SK-N-SH treated with all-trans-retinoic acid at 6 μM for 48 hours (cell line): ENCODE measurements at regions not wholly inside any gene's neighbourhood (a gene's known extent, or its start where the extent isn't known, plus 50 kb on each side); places are given as distances from the start of the nearest gene placed in this dataset.

ENCODE experiments used
- ATAC-seq: fragments of 200-7000 bp; cut with Tn5 transposase; 3 replicates; pipeline ENCODE4 v1.9.1; 2020; ENCODE audit warnings: mild to moderate bottlenecking, moderate library complexity
- CSRNP3 ChIP-seq: fragments of 250-450 bp; sonication (Bioruptor Pico); IDR thresholded peaks from 2 replicates; pipeline ENCODE4 v1.5.1; 2021; ENCODE audit warnings: mild to moderate bottlenecking, moderate library complexity
- GLIS3 ChIP-seq: fragments of 250-450 bp; sonication (Bioruptor Pico); IDR thresholded peaks from 2 replicates; pipeline ENCODE4 v1.5.0; 2020; ENCODE audit warnings: mild to moderate bottlenecking, moderate library complexity
- OSR1 ChIP-seq: fragments of 250-450 bp; sonication (Bioruptor Pico); IDR thresholded peaks from 2 replicates; pipeline ENCODE4 v1.8.0; 2022; ENCODE audit warnings: moderate library complexity, mild to moderate bottlenecking, inconsistent platforms
- POU6F1 ChIP-seq: fragments of 250-450 bp; sonication (Bioruptor Pico); IDR thresholded peaks from 2 replicates; pipeline ENCODE4 v1.8.0; 2021; ENCODE audit warnings: low read depth, mild to moderate bottlenecking, moderate library complexity, borderline replicate concordance
- ZFP3 ChIP-seq: fragments of 250-450 bp; sonication (Bioruptor Pico); IDR thresholded peaks from 2 replicates; pipeline ENCODE4 v1.5.0; 2020; ENCODE audit warnings: mild to moderate bottlenecking, moderate library complexity
- ZFP30 ChIP-seq: fragments of 450-650 bp; formaldehyde crosslinking; IDR thresholded peaks from 2 replicates; pipeline ENCODE4 v1.5.0; 2022; ENCODE audit warnings: mild to moderate bottlenecking, moderate library complexity
- ZNF70 ChIP-seq: fragments of 450-650 bp; formaldehyde crosslinking; IDR thresholded peaks from 2 replicates; pipeline ENCODE4 v1.5.0; 2020; ENCODE audit warnings: mild to moderate bottlenecking, moderate library complexity

- TF ChIP-seq ZFP3 (CRISPR knock-in tag) (no peak), CSRNP3 (no peak), POU6F1 (CRISPR knock-in tag) (no peak), ZFP30 (CRISPR knock-in tag) (no peak), GLIS3 (no peak), OSR1 (CRISPR knock-in tag) (no peak)
- no peak for ATAC-seq
Measured at GRCh38 chr16:10333321-10334032, 52.4 kb upstream of the ATF7IP2 start.

- ATAC-seq, result no peak
- TF ChIP-seq ZNF70 (CRISPR knock-in tag), result no peak
Measured at GRCh38 chr16:10335681-10336080, 50.2 kb upstream of the ATF7IP2 start.
